NCI-H82 (cell line): ENCODE measurements at regions not wholly inside any gene's neighbourhood (a gene's known extent, or its start where the extent isn't known, plus 50 kb on each side); places are given as distances from the start of the nearest gene placed in this dataset.

ENCODE experiments used
- DNase-seq: peaks from one replicate; lab custom pipeline; 2025; lab: John Stamatoyannopoulos, UW

DNA sequence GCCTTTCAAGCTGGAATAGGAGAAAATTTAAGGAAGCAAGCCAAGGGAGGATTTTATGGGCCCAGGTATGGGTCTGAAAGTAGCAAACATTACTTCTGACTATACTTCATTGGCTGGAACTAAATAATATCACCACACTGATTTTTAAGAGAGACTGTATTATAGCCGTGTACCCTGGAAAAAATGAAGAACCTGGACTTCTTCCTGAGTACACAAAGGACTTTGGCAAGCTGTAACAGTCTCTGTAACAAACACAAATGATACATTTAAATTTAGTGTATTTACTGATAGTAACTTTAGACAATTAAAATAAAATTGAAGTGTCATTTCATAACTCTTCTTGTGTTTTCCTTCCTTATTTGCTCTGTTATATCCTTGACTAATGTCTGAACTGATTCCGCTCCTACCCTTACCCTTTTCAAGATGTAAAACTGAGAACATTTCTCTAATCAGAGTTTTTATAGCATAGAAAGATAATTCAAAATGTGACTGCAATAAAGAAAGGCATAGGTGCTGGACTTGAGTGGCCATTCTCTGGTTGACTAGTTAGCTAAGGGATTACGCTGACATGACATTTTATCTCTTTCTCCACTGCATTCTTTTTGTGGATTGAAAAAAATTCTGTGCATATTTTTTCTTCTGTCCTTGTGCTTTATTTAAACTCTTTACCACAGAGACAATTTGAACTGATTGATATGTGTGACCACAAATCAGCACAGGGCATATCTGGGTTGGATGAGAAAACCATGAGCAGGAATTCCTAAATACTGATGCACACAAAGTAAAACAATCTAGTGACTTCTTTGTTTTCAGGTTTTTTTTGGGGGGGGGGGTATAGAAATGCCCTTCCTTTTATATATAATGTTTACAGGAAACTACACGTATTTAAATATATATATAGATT, 349.7 kb downstream of the MDFIC start:
- DNase-seq, result no peak

- no peak for DNase-seq
Observed at GRCh38 chr7:115269486-115269885, 347.6 kb downstream of the MDFIC start.

DNA sequence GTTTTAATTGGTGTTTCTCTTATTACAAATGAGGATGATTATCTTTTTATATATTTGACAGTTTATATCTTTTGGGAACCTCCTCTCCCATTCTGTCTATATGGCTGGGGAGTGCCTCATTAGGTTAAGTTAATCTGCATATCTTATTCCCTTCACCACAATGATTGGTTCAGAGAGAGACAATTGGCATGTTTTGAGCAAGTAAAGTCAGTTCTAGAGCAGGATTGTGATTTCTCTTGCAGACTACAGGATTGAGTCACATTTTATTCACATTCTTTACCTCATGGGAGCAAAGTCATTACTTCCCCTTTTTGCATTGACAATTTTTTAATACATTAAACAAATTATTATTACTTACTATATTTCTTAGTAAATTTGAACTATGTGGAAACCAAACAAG, 345.6 kb downstream of the MDFIC start:
- DNase-seq, result no peak

- DNase-seq, result no peak
Observed at GRCh38 chr7:115260381-115260780, 338.5 kb downstream of the MDFIC start.

DNA sequence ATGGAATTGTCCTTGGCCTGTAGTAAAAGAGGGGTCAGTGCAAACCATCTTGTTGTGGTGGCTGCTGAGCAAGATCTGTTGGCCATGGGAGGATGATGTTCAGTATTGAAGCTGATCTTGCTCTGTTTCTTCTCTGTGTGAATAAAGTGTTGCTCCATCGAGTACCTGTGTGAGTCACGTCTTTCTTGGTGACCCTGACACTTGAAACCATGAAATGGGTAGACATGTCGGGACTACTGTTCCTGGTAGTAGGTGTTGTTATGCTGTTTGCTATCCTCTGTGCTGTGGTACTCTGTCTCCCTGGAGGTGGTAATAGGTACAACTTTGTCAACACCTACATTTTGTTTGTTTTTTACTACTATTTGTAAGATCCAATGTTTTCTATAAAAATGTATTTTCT, 330.6 kb downstream of the MDFIC start:
- DNase-seq, result no peak

- DNase-seq, result peak; percentile 11
Observed at GRCh38 chr7:115249080-115249479, 327.2 kb downstream of the MDFIC start.

DNA sequence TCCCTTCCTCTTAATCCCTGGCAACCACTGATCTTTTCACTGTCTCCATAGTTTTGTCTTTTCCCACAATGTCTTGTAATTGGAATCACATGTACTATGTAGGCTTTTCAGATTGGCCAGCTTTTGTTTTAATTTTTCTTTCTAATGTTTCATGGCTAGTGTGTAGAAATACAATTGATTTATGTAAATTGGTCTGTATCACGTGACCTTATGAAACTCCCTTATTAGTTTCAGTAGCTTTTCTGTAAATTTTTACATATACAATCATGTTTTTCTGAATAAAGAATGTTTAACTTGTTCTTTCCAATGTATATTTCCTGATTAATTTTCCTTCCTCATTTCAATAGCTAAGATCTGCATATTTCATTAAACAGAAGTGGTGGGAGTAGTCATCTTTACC, 319.3 kb downstream of the MDFIC start:
- DNase-seq, result no peak

- DNase-seq, result no peak
Observed at GRCh38 chr7:115240242-115240641, 318.3 kb downstream of the MDFIC start.

GRCh38 chr7:115235075-115235474, 313.2 kb downstream of the MDFIC start:
- DNase-seq, result no peak

DNA sequence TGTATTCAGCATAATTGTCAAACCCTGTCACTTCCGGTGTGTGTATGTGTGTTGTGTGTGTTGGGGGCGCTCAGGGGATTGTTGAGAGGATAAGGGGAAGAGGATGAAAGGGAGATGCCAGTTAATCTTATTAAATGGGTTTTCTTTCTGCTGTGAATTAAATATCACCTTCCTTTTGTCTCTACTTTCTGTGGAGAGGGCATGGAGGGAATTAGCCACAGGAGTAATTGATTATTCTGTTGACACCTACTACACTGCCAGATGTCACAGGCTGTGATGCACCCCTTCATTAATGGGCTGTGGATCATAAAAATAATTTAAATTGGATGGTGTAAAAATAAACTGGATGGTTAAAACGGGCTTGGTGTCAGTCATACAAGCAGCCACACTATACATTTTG, 311.9 kb downstream of the MDFIC start:
- peak; percentile 92 for DNase-seq

DNA sequence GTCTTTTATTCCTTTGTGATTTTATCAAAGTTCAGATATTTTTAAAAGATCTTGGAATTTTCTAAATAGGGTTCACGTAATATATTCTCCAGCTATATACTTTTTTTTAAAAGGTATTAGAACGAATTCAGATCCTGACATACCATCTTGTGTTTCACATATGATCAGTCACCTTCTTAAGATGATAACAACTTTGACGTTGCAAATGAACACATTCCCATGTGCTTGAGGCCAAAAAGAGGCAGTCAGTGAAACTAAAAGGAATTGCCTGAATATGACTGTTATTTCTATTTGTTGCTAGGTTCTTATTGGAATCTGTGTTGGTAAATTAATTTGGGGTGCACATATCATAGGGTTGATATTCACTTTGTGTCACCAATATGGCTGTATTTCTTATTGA, 310.1 kb downstream of the MDFIC start:
- DNase-seq, result no peak

GRCh38 chr7:115230882-115231571, 309.1 kb downstream of the MDFIC start:
- DNase-seq, result peak; percentile 91

DNA sequence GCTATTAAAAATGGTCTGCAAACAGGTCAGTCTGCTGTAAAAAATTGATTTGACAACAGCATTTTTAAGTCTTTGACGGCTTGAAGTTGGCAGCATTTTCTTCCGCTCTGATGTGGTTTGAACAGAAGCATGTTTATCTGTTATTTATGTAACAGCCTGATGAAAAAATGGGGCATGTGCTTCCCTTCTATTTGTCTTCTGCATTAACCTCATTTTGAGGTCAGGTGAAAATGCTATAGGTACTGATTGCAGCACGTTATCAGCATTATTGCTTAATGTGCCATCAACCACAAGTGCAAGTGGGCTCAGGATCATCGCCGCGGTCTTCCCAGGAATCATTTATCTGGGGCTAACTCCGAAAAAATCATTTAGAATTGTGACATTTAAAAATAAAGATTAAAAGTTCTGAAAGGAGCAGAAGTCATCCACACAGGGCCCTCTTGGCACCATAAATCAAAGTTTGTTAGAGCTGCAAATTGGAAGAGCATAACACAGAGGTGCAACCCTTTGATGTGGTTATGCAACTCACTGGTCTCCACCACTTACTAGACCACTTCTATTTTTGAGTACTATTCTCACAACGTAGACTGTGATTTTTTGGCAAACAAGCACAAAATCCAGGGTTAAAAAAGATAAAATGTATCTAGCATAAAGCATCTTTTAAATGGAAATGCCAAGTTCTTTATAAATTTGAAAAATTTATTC, 307.7 kb downstream of the MDFIC start:
- no peak for DNase-seq

- no peak for DNase-seq
Observed at GRCh38 chr7:115227473-115228235, 305.8 kb downstream of the MDFIC start.

GRCh38 chr7:115226410-115226809, 304.5 kb downstream of the MDFIC start:
- DNase-seq, result no peak

DNA sequence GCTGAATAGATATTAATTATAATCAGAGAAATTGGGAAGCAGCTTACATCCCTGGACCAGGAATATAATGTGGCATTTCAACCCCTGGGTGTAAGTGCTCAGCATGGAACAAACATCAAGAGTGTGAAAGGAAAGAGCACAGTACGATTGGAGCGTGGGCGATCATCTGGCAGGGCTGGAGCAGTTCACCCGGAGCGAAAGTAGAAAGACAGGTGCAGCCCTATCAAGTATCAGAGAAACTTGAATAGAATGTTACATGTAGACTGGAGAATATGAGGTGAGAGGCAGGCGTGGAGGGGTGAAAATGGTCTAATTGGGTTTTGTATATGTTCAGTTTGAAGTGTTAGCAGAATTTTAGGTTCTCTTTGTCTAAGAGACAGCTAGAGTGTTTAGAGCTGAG, 303.0 kb downstream of the MDFIC start:
- no peak for DNase-seq

DNA sequence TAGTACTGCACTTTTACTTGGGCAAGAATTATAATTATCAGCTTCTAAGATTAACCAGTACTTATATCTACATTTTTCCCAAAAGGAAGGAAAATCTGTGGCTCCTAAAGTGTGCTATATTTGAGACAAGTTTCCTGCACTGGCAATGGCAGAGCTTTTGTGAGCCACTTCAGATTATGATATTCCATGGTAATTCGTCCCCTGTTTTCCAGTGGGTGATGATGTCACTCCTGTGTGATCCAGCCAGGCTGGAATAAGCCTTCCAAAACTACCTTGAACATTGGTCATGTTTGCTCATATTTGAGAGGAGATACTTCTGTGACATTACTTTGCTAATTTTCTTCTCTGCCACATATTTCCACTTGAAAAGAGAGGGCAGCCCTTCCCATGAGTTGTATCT, 302.1 kb downstream of the MDFIC start:
- DNase-seq, result no peak

DNA sequence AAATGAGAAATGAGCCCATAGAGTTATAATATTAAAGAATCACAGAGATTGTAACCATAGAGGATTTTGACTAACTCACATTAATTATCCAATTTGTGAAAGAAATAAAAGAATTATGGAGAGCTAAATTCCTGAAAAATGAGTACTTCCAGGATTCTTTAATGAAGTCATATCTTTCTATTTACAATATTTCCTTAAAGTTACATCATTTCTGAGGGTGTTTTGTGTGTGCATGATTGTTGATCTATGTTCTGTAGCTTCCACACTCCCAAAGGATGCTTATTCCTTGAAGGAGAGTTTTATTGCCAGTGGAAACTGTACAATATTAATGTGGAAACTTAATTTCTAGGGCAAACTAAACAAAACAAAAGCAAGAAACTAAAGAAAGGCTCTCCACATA, 299.6 kb downstream of the MDFIC start:
- no peak for DNase-seq

GRCh38 chr7:115218076-115218475, 296.2 kb downstream of the MDFIC start:
- DNase-seq, result no peak

- DNase-seq, result no peak
Observed at GRCh38 chr7:115217373-115217772, 295.5 kb downstream of the MDFIC start.

GRCh38 chr7:115216652-115217051, 294.8 kb downstream of the MDFIC start:
- DNase-seq, result no peak

- no peak for DNase-seq
Observed at GRCh38 chr7:115211171-115211570, 289.3 kb downstream of the MDFIC start.
